T-helper 1 cell (primary cell): ENCODE measurements at regions not wholly inside any gene's neighbourhood (a gene's known extent, or its start where the extent isn't known, plus 50 kb on each side); places are given as distances from the start of the nearest gene placed in this dataset.
"Not testable (repeated sequence)": the region's sequence is repeated elsewhere in the genome, so short reads cannot be mapped to it uniquely, and the experiment has no call there.

Source experiments
- DNase-seq, 5 donors: peaks; one replicate each; pipeline ENCODE4 v3.0.0-alpha.2; 2012 to 2020

DNA sequence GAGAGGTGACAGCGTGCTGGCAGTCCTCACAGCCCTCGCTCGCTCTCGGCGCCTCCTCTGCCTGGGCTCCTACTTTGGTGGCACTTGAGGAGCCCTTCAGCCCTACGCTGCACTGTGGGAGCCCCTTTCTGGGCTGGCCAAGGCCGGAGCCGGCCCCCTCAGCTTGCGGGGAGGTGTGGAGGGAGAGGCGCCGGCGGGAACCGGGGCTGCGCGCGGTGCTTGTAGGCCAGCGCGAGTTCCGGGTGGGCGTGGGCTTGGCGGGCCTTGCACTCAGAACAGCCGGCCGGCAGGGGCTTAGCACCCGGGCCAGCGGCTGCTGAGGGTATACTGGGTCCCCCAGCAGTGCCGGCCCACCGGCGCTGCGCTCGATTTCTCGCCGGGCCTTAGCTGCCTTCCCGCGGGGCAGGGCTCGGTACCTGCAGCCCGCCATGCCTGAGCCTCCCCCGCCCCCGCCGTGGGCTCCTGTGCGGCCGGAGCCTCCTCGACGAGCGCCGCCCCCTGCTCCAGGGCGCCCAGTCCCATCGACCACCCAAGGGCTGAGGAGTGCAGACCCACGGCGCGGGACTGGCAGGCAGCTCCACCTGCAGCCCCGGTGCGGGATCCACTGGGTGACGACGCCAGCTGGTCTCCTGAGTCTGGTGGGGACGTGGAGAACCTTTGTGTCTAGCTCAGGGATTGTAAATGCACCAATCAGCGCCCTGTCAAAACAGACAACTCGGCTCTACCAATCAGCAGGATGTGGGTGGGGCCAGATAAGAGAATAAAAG, 661.0 kb downstream of the ETNK1 start:
- DNase-seq, result not testable (repeated sequence)

DNA sequence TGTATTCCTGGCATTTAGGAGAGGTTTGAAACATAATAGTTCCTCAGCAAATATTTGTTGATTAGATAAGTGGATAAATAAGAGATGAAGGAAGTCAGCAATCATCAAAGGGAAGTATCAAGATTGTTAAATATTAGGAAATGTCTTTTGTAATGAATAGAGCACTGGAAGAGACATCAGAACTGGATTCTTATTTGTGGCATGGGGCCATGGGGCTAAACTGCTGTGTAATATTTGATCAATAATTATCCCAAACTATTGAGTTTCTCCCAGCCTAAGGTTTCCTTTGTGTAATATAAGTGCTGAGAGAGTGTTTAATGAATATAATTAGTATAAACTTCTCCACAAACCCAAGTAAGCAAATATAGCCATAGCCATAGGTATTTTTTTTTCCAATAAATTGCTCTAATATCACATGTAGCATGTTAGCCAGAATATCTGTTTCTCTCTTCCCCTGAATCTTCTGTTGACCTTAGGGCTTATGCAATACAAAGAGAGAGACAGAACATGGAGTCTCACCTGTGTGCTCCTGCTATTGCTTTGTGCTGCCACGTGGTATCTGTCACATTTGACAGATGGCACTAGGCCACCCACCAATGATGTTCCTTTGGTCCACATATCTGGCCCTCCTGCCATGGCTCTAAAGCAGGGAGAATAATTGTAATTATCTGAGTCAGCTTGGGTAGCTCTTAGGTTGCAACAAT, 658.7 kb downstream of the SOX5 start:
- no peak for DNase-seq

DNA sequence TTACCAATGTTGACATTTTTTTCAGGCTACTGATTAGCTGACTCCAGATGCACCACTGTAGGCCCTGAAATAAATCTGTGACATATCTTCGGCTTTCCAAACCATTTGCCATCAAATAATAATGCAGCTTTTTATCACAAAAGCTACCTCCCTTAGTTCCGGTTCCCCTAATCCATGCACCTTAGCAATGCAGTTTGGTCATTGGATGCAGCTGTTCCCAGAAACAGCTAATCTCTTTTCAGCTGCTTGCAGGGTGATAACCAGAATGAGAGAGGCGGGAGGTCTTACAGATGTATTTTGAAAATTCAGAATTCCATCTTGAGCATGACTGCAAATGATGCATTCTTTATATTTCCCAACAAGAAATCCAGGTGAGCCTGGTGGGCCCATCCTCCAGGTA, 646.2 kb downstream of the SOX5 start:
- DNase-seq, result no peak

DNA sequence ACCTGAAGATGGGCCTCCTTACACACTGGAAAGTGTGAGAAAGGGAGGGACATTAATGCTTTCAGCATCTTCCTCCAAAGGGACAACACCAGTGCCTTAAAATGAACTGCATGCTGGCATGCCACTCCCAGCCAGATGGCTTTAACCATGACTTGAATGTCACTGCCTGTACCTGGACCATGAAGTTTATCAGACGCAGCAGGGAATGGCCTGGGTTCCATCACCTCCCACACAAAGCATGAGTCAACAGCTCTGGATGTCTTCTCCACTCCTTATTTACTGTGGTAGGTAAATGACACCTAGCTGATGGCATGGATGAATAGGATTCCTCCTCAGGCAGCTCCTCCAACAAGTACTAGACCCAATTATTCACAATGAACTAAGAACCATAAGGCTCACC, 645.6 kb downstream of the SOX5 start:
- DNase-seq, result no peak

DNA sequence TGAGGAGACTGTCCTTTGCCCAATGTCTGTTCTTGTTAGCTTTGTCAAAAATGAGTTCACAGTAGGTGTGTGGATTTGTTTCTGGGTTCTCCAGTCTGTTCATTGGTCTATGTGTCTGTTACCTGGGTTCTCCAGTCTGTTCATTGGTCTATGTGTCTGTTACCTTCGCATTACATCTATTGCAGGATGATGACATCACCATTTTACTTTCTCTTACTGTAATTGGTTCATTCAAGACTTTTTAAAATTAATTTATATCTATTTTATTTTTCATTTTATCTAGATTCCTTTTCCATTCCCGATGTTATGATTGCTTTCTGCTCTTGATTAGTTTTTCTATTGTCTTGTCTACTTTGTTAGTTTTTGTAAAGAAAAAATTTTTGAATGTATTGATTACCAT, 615.5 kb downstream of the SOX5 start:
- no peak for DNase-seq

DNA sequence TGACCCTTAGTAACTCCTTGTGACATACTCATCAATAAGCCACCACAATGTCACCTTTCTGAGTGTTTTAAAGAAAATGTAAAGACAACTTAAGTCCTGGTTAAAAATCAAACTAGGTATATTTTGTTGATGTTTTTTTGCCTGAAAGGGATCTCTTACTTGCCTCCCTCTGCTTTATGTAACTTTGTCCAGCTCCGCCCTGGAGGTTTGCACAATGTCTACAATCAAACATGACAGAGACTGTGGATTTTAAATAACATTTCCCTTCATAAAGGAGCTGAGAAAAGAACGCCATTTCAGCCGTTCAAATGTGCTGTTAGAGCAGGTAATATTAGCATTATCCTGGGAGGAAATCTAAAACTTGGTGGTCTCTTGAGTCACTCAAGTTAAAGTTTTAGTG, 613.9 kb downstream of the SOX5 start:
- DNase-seq, result no peak

DNA sequence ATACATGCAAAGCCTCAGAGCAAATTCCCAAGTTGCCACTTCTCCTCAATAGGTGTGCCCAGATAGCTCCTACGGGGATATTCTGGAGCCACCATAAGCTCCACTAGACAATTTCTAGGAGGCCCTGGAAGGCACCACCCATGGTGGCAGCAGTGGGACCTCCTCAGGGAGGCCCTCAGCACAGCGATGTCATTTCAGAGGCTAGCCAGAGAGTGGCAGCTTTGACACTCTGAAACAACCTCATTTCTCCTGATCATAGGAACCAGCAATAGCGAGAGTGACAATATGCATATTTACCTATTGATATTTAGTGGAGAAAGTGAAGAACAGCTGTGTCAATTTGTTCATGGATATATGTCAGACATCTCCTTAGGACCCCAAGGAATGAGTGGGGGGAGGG, 612.3 kb downstream of the SOX5 start:
- no peak for DNase-seq

DNA sequence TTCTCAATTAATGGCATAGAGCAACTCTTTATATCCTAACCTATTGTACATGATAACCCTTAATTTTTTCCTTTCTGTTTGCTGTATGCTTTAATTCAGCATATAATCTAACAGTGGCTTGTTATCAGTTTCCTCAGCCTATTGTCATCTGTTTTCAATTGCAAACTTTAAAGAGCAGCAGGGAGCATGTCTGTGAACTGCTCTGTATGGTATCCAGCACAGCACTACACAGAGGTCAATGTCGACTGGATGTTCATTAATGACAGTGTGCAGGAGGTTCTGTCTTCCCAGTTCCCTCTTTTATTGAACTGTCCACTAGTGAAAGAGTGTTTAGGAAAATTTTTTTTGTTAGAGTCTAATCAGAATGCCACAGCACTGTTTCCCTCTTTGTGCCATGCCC, 609.1 kb downstream of the SOX5 start:
- DNase-seq, result no peak

DNA sequence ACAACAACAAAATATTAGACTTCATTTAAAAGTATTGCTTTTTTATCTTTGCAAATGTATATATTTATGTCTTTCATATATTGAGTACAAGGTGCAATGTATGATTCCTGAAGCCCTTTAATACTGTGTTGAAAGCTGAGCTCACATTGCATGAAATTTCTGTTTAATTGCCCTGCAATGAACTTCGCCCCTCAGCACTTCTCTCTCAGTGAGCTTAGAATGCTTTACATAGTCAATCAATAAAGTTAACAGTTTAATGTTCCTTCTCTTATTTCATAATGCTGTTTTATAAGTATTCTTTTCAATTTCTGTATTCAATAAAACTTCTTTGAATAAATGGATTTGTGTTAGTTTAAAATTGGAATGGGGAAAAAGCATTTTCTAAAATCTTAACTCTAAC, 607.1 kb downstream of the SOX5 start:
- no peak for DNase-seq

DNA sequence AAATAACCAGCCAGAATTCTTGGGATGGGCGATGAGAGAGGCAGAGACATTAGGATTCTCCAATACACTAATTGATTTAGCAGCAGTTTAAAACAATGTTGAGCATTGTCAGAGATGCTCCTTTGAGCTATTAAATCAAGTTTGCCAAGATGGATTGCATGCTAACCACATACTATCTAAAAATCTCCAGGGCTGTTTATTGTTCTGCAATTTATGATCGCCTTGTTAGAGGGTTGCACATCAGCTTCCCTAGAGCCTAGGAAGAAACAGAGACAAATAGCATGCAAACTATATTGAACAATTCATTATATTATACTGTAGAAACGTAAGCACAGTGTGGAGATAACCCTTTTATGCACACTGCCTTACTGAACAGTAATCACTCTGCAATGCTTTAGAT, 599.9 kb downstream of the SOX5 start:
- DNase-seq, result no peak

DNA sequence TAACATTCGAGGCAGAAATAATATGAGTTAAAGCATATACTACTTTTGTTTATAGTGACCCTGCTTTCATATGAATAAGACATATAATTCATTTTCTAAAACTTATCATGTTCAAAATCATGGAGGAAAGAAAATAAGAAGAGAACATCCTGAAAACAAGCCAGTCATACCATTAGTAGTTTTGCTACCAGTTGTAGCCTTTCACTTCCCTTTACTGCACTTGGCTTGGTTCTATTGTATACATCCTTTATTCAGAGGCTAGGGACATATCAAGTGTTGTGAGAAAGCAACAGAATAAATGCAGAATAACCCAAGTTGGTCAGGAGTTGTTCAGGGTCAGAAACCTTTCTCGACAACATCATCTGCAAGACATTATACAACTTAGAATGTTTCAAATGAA, 598.7 kb downstream of the SOX5 start:
- DNase-seq, result no peak

DNA sequence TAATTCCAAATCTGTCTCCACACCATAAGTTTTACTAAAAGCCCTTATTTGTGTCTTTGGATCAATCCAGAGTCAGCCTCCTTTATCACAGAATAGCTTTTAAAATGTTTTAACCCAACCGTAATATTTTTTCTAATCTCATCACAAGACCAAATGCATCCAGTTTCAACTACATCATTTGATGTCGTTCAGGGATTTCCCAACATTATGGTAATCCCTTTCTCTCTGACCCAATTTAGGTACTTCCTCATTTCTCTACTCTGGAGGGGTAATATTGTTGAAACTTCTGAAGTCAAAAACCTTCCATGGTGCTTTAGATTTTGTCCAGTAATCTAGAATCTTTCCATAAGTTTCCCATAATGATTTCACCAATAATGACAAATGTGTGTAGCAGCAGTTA, 596.8 kb downstream of the SOX5 start:
- no peak for DNase-seq

DNA sequence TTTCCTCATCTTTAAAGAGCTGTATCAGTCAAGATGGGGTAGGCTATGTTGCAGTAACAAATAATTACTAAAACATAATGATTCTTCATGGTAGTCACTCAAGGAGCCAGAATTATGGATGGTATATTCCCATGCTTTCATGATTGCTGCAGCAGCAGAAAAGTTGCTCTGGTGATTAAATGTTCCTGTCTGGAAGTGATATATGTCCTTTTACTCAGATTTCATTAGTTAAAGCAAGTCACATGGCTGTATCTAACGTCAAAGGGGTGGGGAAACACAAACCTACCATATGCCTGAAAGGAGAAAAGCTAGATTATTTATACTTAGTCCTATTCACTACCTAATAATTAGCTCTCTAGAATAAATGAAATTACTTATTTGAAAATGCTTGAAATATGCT, 594.7 kb downstream of the SOX5 start:
- no peak for DNase-seq

DNA sequence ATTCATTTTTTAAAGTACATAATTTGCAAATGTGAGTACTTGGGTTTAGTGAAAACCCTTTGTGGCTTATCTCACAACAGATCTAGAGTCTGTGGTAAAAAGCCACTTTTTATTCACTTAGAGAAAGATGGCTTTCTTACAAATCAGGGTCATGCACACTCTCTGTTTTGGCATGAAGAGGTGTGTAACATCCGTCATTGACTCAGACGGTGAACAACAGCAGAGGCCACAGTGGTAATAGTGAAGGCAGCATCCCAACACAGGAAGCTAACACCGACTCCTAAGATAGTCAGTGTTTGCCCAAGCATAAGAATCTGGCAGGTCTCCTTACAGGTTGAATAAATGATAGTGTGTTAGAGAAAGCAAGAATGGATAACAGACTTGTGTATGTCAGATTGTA, 593.0 kb downstream of the SOX5 start:
- no peak for DNase-seq

DNA sequence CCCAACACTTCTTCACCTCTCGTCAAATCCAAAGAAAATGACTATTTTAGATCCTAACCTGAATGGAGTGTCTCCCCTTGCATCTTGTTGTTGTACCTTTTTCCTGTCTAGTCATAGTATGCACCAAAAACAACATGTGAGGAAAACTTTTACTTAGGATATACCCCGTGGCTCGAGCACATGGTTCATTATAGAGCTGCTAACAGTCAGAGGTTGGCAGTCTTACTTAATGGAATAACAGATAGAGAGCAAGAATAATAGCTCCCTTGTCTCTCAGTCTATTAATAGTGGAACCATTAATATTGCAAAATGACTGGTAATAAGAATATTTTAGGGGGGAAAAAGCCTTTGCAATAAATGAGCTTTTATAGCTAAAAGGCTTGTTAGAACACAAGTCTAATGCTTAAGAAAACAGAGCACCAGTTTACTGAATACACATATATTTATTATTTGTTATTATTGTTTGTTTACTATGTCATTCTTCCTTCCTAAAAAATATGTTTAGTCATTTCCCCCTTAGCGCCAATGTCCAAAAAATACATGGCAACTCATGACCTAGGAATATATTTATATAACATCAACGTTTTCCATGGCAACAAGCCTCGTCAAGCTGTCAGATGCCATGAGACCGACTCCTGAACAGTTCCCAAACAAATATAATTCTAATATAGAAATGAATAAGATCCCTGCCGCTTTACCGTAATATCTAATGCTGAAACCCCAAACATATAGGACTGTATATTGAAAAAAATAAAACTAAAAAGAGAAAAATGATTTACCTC, 592.4 kb downstream of the SOX5 start:
- DNase-seq, result no peak

DNA sequence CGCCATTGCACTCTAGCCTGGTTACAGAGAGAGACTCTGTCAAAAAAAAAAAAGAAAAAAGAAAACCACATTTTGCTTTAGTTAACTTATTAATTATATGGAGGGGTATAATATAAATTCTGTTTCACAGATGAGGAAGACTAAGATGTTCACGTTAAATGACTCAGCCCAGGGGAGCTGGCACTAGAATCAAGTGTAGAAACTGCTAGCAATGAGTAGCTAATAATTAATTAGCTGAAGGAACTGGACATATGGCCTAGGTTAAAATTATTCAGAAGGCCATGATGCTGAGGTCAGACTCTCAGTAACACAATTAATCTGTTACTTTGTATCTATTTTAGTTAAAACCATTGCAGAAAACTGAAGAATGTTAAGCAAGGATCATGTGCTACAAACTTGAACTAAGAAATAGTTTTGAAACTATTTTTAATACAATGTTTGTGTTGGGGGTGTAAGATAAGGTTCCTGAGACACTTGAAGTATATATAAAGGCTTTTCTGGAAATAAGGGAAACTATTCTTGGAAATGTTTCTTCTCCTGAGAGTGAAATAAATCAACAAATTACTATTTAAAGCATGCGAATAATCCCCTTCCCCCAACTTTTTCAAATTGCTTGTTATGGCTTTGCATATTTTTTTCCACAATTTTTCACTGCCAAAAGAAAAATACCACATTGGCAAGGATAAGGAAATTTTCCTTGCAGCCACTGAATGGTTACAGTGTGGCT, 589.3 kb downstream of the SOX5 start:
- no peak for DNase-seq

DNA sequence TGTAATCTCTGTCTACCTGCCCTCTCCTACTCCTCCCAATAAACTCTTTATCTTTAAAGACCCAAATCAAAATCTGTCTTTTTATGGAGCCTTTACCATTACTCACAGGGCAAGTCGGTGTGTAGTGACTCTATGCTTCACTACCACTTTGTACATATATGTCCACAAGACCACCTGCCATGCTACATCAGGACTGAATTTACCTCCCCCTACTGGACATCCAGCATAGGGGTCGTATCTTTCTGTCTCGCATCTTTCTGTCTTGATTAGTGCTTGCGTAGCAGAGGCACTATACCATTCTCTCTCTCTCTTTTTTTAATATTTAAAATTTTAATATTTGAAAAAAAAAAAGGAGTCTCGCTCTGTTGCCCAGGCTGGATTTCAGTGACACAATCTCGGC, 587.5 kb downstream of the SOX5 start:
- DNase-seq, result no peak

DNA sequence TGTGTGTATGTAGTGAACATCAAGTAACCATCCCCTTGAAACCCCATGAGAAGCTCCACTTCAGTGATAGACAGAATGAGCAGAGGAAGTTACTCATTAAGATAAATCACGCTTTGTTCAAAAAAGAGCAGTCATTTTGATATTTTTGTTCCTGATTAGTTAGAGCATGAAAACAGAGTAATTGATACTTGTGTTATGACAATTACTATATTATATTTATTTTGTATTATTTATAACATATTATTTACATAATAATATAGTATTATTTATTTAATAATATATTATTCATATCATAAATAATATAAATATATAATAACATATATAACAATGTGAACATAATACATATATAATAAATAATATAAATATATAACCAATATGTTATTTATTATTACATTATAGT, 580.9 kb downstream of the SOX5 start:
- no peak for DNase-seq

DNA sequence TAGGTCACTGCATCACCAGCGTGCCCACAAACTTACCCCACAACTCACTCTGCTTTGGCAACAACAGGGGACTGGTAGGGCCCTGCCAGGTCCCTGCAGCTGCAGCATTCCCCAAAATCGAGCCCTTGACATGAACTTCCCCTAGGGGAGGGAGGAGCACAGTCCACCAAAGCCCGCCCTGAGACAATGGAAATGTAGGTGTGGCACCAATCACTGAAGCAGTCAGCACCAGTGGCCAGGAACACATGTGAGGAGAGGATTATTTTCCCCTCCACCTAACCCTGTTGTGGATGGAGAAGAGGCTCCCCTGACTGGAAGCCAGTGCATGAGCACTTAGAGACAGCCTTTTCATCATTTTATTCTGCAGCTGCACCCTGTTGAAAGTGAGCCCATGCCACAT, 573.8 kb downstream of the SOX5 start:
- DNase-seq, result no peak

DNA sequence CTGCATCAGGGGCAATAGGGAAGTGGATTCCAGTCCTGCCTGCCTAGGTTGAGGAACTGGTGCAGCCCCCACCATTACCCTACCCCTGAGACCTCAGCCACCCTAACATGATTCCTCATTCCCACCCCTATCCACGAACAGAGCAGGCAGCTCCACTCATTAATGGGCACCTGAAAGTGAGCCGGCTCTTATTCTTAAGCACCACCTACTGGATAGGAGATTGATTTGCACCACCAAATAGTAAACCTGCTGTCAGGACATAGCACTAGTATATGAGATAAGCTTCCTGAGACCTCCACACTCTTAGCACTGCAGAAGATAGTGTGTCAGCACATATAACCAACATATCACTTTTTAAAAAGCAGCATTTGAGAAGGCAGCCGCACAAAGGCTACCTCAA, 573.2 kb downstream of the SOX5 start:
- DNase-seq, result no peak

DNA sequence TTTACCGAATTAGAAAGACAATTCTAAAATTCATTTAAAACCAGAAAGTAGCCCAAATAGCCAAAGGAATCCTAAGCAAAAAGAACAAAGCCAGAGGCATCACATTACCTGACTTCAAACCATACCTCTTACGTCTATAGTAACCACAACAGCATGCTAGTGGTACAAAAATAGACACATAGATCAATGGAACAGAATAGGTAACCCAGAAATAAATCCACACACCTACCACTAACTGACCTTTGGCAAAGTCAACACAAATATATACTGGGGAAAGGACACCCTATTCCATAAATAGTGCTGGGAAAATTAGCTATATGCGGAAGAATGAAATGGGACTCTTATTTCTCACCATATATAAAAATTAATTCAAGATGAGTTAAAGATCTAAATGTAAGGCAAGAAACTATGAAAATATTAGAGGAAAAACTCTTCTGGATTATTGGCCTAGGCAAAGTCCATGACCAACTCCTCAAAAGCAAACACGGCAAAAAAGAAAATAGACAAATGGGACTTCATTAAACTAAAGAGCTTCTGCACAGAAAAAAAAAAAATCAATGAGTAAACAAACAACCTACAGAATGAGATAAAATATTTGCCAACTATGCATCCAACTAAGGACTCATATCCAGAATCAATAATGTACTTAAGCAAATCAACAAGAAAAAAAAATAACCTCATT, 568.9 kb downstream of the SOX5 start:
- no peak for DNase-seq

DNA sequence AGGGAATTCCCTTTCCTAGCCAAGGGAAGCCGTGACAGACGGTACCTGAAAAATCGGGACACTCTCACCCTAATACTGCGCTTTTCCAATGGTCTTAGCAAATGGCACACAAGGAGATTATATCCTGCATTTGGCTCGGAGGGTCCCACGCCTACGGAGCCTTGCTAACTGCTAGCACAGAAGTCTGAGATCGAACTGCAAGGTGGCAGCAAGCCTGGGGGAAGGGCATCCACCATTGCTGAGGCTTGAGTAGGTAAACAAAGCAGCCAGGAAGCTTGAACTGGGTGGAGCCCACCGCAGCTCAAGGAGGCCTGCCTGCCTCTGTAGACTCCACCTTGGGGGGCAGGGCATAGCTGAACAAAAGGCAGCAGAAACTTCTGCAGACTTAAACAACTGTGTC, 560.6 kb downstream of the SOX5 start:
- DNase-seq, result not testable (repeated sequence)

DNA sequence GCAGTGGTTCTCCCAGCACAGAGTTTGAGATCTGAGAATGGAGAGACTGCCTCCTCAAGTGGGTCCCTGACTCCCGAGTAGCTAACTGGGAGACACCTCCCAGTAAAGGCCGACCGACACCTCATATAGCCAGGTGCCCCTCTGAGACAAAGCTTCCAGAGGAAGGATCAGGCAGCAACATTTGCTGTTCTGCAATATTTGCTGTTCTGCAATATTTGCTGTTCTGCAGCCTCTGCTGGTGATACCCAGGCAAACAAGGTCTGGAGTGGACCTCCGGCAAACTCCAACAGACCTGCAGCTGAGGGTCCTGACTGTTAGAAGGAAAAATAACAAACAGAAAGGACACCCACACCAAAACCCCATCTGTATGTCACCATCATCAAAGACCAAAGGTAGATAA, 560.2 kb downstream of the SOX5 start:
- not testable (repeated sequence) for DNase-seq
